ENCODE measurements at regions not wholly inside any gene's neighbourhood (a gene's known extent, or its start where the extent isn't known, plus 50 kb on each side); places are given as distances from the start of the nearest gene placed in this dataset.

DNA sequence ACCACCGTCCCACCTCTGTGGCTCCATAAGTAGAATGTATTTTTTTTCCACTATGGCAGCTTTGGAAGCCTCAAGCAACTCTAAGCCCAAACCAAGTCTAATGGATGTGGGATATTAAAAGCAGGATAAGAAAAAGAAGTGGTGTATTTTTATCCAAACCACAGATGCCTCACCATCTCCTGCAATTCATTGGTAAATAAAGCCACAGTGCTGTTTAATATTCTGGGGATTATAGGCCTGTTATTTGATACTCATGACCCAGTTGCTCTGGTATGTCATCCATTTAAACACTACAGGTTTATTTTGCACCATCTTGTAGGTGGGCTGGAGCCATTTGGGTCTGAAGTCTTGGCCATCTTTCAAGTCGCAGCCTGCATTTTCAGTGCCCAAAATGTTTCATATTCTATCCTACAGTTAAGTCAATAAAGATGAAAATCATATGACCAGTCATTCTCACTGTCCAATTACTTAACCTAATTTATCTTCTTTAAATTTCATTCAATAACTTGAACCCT, 279.5 kb upstream of the EPHA4 start:
- H3K27ac ChIP-seq, result no peak overlapping the region
- no peaks in the 10 kb centered on the region for H3K36me3 ChIP-seq (replicated peaks; ENCODE audit: insufficient read depth, low read depth)
- DNase-seq (ENCODE audit: low spot score), result no peak
- H3K9me3 ChIP-seq (ENCODE audit: low read depth), result no peaks in the 10 kb centered on the region
- WGBS (ENCODE audit: low lambda C conversion rate, missing lambda C conversion rate), result 75% methylated on average over 2 of the region's 2 CpGs
- no peak overlapping the region for H2AFZ ChIP-seq
- no peaks in the 10 kb centered on the region for H3K79me2 ChIP-seq
- H3K4me3 ChIP-seq, result no peak overlapping the region
- no peaks in the 10 kb centered on the region for H3K27me3 ChIP-seq
- H3K4me1 ChIP-seq (ENCODE audit: insufficient read depth), result no peaks in the 10 kb centered on the region
- no peaks in the 10 kb centered on the region for H3K9me2 ChIP-seq (replicated peaks; ENCODE audit: insufficient read depth)
- no peak overlapping the region for H3K4me2 ChIP-seq
- no peak for TF ChIP-seq EZH2phosphoT487 (IDR thresholded peaks at IDR 0.05; ENCODE audit: low read depth, severe bottlenecking, unreplicated experiment)
- TF ChIP-seq, protein P1, sequence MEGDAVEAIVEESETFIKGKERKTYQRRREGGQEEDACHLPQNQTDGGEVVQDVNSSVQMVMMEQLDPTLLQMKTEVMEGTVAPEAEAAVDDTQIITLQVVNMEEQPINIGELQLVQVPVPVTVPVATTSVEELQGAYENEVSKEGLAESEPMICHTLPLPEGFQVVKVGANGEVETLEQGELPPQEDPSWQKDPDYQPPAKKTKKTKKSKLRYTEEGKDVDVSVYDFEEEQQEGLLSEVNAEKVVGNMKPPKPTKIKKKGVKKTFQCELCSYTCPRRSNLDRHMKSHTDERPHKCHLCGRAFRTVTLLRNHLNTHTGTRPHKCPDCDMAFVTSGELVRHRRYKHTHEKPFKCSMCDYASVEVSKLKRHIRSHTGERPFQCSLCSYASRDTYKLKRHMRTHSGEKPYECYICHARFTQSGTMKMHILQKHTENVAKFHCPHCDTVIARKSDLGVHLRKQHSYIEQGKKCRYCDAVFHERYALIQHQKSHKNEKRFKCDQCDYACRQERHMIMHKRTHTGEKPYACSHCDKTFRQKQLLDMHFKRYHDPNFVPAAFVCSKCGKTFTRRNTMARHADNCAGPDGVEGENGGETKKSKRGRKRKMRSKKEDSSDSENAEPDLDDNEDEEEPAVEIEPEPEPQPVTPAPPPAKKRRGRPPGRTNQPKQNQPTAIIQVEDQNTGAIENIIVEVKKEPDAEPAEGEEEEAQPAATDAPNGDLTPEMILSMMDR (IDR thresholded peaks at IDR 0.05; ENCODE audit: poor library complexity), result no peak
- no peak for TF ChIP-seq EZH2 (IDR thresholded peaks at IDR 0.05; ENCODE audit: borderline replicate concordance)
- no peaks in the 10 kb centered on the region for H4K20me1 ChIP-seq (ENCODE audit: insufficient read depth, poor library complexity, severe bottlenecking)

DNA sequence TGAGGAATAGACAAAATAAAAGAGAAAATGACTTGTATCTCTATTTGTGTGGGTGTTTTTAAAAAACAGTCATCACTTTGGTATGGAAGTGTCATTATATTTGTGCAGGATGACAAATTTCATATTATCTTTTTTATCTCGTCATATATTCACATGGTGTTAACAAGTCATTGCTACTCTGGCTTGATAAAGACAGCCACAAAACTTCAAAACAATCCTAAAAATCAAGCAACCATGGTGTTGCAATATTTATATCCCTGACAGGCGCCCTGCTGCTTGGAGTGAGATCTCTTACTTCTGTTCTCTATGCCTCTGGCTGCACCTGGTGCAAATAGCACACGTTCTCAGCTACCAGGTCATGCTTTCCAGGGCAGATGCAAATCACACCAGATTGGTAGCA, 278.0 kb upstream of the EPHA4 start:
- WGBS (ENCODE audit: low lambda C conversion rate, missing lambda C conversion rate), result 70% methylated on average over 3 of the region's 3 CpGs
- H3K4me1 ChIP-seq (ENCODE audit: insufficient read depth), result no peaks in the 10 kb centered on the region
- TF ChIP-seq, protein P1 (IDR thresholded peaks at IDR 0.05; ENCODE audit: poor library complexity), result no peak
- TF ChIP-seq EZH2 (IDR thresholded peaks at IDR 0.05; ENCODE audit: borderline replicate concordance) (no peak), EZH2phosphoT487 (IDR thresholded peaks at IDR 0.05; ENCODE audit: low read depth, severe bottlenecking, unreplicated experiment) (no peak)

GRCh38 chr2:221848286-221848685, 276.2 kb upstream of the EPHA4 start:
- DNase-seq (ENCODE audit: low spot score), result no peak
- no peaks in the 10 kb centered on the region for H3K79me2 ChIP-seq
- H3K9me3 ChIP-seq (ENCODE audit: low read depth), result no peaks in the 10 kb centered on the region
- no peaks in the 10 kb centered on the region for H3K27me3 ChIP-seq
- no peak overlapping the region for H2AFZ ChIP-seq
- no peaks in the 10 kb centered on the region for H3K4me1 ChIP-seq (ENCODE audit: insufficient read depth)
- TF ChIP-seq, protein P1 (IDR thresholded peaks at IDR 0.05; ENCODE audit: poor library complexity), result no peak
- TF ChIP-seq EZH2phosphoT487 (IDR thresholded peaks at IDR 0.05; ENCODE audit: low read depth, severe bottlenecking, unreplicated experiment), result no peak
- no peak for TF ChIP-seq EZH2 (IDR thresholded peaks at IDR 0.05; ENCODE audit: borderline replicate concordance)
- H4K20me1 ChIP-seq (ENCODE audit: insufficient read depth, poor library complexity, severe bottlenecking), result no peaks in the 10 kb centered on the region
- H3K9me2 ChIP-seq (replicated peaks; ENCODE audit: insufficient read depth), result no peaks in the 10 kb centered on the region
- H3K36me3 ChIP-seq (replicated peaks; ENCODE audit: insufficient read depth, low read depth), result no peaks in the 10 kb centered on the region
- WGBS (ENCODE audit: low lambda C conversion rate, missing lambda C conversion rate), result 69% methylated on average over 4 of the region's 4 CpGs
- H3K27ac ChIP-seq, result no peak overlapping the region
- no peak overlapping the region for H3K4me3 ChIP-seq
- H3K4me2 ChIP-seq, result no peak overlapping the region

More for the DNA sequence above, 278.0 kb upstream of the EPHA4 start:
- Histone ChIP-seq H3K27me3 (no peaks in the 10 kb centered on the region), H3K27ac (no peak overlapping the region), H2AFZ (no peak overlapping the region), H3K79me2 (no peaks in the 10 kb centered on the region), H3K4me3 (no peak overlapping the region), H3K4me2 (no peak overlapping the region), H4K20me1 (ENCODE audit: insufficient read depth, poor library complexity, severe bottlenecking) (no peaks in the 10 kb centered on the region), H3K9me3 (ENCODE audit: low read depth) (no peaks in the 10 kb centered on the region), H3K9me2 (replicated peaks; ENCODE audit: insufficient read depth) (no peaks in the 10 kb centered on the region), H3K36me3 (replicated peaks; ENCODE audit: insufficient read depth, low read depth) (no peaks in the 10 kb centered on the region)
- no peak for DNase-seq (ENCODE audit: low spot score)

DNA sequence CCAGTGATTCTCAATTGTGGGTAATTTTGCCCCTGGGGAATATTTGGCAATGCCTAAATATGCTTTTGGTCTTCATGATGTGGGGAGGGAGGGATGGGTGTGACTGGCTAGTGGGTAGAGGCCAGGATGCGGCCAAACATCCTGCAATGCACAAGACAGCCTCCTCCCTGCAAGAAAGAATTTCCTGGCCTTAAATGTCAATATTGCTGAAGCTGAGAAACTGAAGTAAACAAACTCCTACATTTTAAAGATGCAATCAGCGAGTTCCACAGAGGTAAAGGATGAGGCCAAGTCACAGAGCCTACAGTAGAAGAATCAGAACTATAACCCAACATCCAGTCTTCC, 272.9 kb upstream of the EPHA4 start:
- H3K27me3 ChIP-seq, result no peaks in the 10 kb centered on the region
- no peaks in the 10 kb centered on the region for H3K9me2 ChIP-seq (replicated peaks; ENCODE audit: insufficient read depth)
- no peak overlapping the region for H3K4me2 ChIP-seq
- TF ChIP-seq EZH2 (IDR thresholded peaks at IDR 0.05; ENCODE audit: borderline replicate concordance) (no peak), EZH2phosphoT487 (IDR thresholded peaks at IDR 0.05; ENCODE audit: low read depth, severe bottlenecking, unreplicated experiment) (no peak)
- TF ChIP-seq, protein P1 (IDR thresholded peaks at IDR 0.05; ENCODE audit: poor library complexity), result no peak
- H2AFZ ChIP-seq, result no peak overlapping the region
- no peaks in the 10 kb centered on the region for H3K4me1 ChIP-seq (ENCODE audit: insufficient read depth)
- no peaks in the 10 kb centered on the region for H3K79me2 ChIP-seq
- DNase-seq (ENCODE audit: low spot score), result no peak
- no peak overlapping the region for H3K27ac ChIP-seq
- WGBS (ENCODE audit: low lambda C conversion rate, missing lambda C conversion rate), result 82% methylated on average over 2 of the region's 2 CpGs
- H3K36me3 ChIP-seq (replicated peaks; ENCODE audit: insufficient read depth, low read depth), result no peaks in the 10 kb centered on the region
- H3K4me3 ChIP-seq, result no peak overlapping the region
- H3K9me3 ChIP-seq (ENCODE audit: low read depth), result no peaks in the 10 kb centered on the region
- no peaks in the 10 kb centered on the region for H4K20me1 ChIP-seq (ENCODE audit: insufficient read depth, poor library complexity, severe bottlenecking)
